Upper lobe of left lung (tissue), 6 donors: ENCODE measurements at regions not wholly inside any gene's neighbourhood (a gene's known extent, or its start where the extent isn't known, plus 50 kb on each side); places are given as distances from the start of the nearest gene placed in this dataset.

Experiments used
- ATAC-seq, 2 donors: fragments of 200-7000 bp; cut with Tn5 transposase; one replicate each; pipeline ENCODE4 v1.9.1; 2022; ENCODE audit warnings: mild to moderate bottlenecking in 2 of 2, moderate library complexity in 2 of 2; ENCODE audit not compliant: low FRiP score in 2 of 2
- DNase-seq, 2 donors: peaks; one replicate each; pipeline ENCODE4 v3.0.0-alpha.2; 2019 to 2020
- H3K27ac ChIP-seq, 4 donors: fragments of 200-600 bp; sonication (generic); one replicate each; pipeline ENCODE4 v1.5.1; 2016 to 2019
- H3K27me3 ChIP-seq, 4 donors: fragments of 200-600 bp; sonication (generic); one replicate each; pipeline ENCODE4 v1.5.1; 2017 to 2019
- H3K36me3 ChIP-seq, 4 donors: fragments of 200-600 bp; sonication (generic); one replicate each; pipeline ENCODE4 v1.5.1; 2016 to 2019
- H3K4me1 ChIP-seq, 4 donors: fragments of 200-600 bp; sonication (generic); one replicate each; pipeline ENCODE4 v1.5.1; 2018 to 2019
- H3K4me3 ChIP-seq, 4 donors: fragments of 200-600 bp; sonication (generic); one replicate each; pipeline ENCODE4 v1.5.1; 2017 to 2019; ENCODE audit warnings: mild to moderate bottlenecking in 2 of 4, moderate library complexity in 1 of 4
- H3K9me3 ChIP-seq, 4 donors: fragments of 200-600 bp; sonication (generic); one replicate each; pipeline ENCODE4 v1.5.1; 2018 to 2019
- EP300 ChIP-seq, 4 donors: sonication (generic); formaldehyde crosslinking; IDR thresholded peaks; one replicate each; pipeline ENCODE4 v1.5.1; 2017; ENCODE audit warnings: antibody characterized with exemption in 4 of 4, control low read depth in 2 of 4
- POLR2A ChIP-seq, 4 donors: fragments of 450-650 bp; IDR thresholded peaks; one replicate each; pipeline ENCODE4 v1.5.1; 2016 to 2017; ENCODE audit warnings: antibody characterized with exemption in 4 of 4, mild to moderate bottlenecking in 2 of 4
- POLR2AphosphoS5 ChIP-seq, 2 donors: sonication (generic); formaldehyde crosslinking; IDR thresholded peaks; one replicate each; pipeline ENCODE4 v1.5.1; 2017; ENCODE audit warnings: antibody characterized with exemption in 2 of 2
- WGBS, 2 donors: methylation state at CpG; one replicate each; pipeline ENCODE4 v1.1.5; 2017 to 2018; 5-methylcytosine and 5-hydroxymethylcytosine counted together
- TF ChIP-seq, protein P1 (sequence below), 6 experiments: fragments of 450-650 bp in 4 of 6; fragments of 200-600 bp in 2 of 6; sonication (generic) in 2 of 6; IDR thresholded peaks; one replicate each; pipeline ENCODE4 v1.5.1; 2016 to 2019; ENCODE audit warnings: antibody characterized with exemption in 6 of 6
- donor health status: DM: no; HTN: no; CAD: no; lungs with moderate emphysema.
- donor health status: DM: no; HTN: yes; CAD: no; lungs with severe emphysema.

DNA sequence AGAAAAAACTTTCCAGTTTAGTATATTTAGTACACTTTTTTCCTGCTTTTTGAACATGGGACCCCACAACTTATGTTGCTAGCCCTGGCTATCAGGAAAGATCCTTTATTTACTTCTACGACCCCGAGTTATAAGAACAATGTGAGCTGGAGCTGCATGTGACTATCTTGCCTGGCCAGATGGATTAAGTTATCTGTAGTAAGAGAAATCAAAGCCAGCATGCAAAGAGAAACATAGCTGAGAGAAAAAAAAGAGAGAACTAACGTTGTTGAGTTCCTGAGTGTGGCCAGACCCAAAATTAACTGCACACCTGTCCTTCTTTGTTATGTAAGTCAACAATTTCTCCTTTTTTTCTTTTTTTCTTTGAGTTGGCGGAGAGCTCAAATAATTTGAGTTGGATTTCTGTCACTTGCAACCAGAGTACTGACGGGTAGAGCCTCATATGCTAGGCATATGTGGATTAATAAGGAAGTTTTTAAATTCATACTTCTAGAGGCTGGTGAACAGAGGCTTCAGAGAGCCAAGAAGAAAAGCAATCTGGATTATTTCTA, 219.5 kb downstream of the HACE1 start:
- no peaks in the 10 kb centered on the region for H3K9me3 ChIP-seq
- TF ChIP-seq, protein P1, sequence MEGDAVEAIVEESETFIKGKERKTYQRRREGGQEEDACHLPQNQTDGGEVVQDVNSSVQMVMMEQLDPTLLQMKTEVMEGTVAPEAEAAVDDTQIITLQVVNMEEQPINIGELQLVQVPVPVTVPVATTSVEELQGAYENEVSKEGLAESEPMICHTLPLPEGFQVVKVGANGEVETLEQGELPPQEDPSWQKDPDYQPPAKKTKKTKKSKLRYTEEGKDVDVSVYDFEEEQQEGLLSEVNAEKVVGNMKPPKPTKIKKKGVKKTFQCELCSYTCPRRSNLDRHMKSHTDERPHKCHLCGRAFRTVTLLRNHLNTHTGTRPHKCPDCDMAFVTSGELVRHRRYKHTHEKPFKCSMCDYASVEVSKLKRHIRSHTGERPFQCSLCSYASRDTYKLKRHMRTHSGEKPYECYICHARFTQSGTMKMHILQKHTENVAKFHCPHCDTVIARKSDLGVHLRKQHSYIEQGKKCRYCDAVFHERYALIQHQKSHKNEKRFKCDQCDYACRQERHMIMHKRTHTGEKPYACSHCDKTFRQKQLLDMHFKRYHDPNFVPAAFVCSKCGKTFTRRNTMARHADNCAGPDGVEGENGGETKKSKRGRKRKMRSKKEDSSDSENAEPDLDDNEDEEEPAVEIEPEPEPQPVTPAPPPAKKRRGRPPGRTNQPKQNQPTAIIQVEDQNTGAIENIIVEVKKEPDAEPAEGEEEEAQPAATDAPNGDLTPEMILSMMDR (IDR thresholded peaks at IDR 0.05), result no peak
- no peak for TF ChIP-seq POLR2A (IDR thresholded peaks at IDR 0.05)
- no peak for TF ChIP-seq POLR2AphosphoS5 (IDR thresholded peaks at IDR 0.05)
- TF ChIP-seq EP300 (IDR thresholded peaks at IDR 0.05), result no peak
- H3K27me3 ChIP-seq, result no peaks in the 10 kb centered on the region
- 34 to 42% methylated on average over 5 of the region's 5 CpGs for WGBS, 2 donors
- ATAC-seq (no peak), DNase-seq (no peak)
- peaks cover 21 to 29% (median 24%) of the 10 kb centered on the region in 4 donors for H3K4me1 ChIP-seq
- no peak overlapping the region for H3K4me3 ChIP-seq
- no peaks in the 10 kb centered on the region for H3K36me3 ChIP-seq
- peak overlapping the region; percentile 61 to 85 (median 72) for H3K27ac ChIP-seq

DNA sequence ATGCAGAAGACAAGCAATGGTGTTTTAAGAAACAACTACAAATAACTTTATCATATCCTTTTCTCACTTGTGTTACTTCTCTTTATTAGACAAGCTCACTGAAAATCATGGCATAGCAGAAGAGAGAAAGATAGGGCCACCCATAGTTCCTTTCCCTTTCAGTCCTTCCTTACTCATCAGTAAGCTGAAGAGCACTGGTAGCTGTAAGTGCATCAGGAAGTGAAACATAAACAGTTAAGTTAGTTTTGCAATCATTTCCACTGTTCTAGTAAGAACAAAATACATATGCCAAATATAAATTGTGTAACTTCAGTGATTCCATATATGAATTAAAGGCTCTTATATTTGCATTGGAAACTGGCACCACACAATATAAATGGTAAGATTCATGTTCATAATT, 220.1 kb downstream of the HACE1 start:
- no peak for DNase-seq
- H3K36me3 ChIP-seq, result no peaks in the 10 kb centered on the region
- no peaks in the 10 kb centered on the region for H3K27me3 ChIP-seq
- no peaks in the 10 kb centered on the region for H3K9me3 ChIP-seq
- peak in 1 of 2 donors; percentile 80 for ATAC-seq
- no peak overlapping the region for H3K4me3 ChIP-seq
- TF ChIP-seq EP300 (IDR thresholded peaks at IDR 0.05), result peak in 1 of 4 donors; percentile 61
- TF ChIP-seq POLR2A (IDR thresholded peaks at IDR 0.05), result no peak
- TF ChIP-seq POLR2AphosphoS5 (IDR thresholded peaks at IDR 0.05), result no peak
- TF ChIP-seq, protein P1 (IDR thresholded peaks at IDR 0.05), result no peak
- peaks cover 21 to 29% (median 24%) of the 10 kb centered on the region in 4 donors for H3K4me1 ChIP-seq
- H3K27ac ChIP-seq, result peak overlapping the region; percentile 61 to 85 (median 72)

DNA sequence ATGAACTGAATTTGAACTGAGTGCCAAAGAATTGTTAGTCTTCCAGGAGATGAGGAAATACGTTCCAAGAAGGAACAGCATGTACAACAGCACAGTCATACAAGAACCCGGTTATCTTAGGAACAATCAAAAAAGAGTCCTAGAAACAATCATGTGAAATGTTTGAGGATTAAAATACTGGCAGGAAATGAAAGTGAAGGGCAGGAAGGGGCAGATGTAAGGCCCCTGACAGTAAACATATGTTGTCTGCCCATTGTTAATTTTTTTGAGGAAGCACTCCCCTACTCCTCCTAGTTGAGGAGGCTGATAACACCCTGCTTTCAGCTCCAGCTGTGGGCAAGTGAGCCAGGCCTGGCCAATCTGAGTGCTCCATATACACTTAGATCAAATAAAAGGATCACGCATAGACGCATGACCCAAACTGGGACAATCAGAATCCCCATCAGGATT, 220.9 kb downstream of the HACE1 start:
- DNase-seq, result peak in 1 of 2 donors; percentile 23
- Histone ChIP-seq H3K4me3 (no peak overlapping the region), H3K27ac (peak overlapping the region; percentile 61 to 85 (median 72)), H3K9me3 (no peaks in the 10 kb centered on the region), H3K4me1 (peaks cover 21 to 29% (median 24%) of the 10 kb centered on the region in 4 donors), H3K27me3 (no peaks in the 10 kb centered on the region), H3K36me3 (no peaks in the 10 kb centered on the region)
- TF ChIP-seq EP300 (IDR thresholded peaks at IDR 0.05), result peak; percentile 74 to 97 (median 88)
- peak; percentile 70 to 75 for TF ChIP-seq POLR2AphosphoS5 (IDR thresholded peaks at IDR 0.05)
- TF ChIP-seq, protein P1 (IDR thresholded peaks at IDR 0.05), result no peak
- TF ChIP-seq POLR2A (IDR thresholded peaks at IDR 0.05), result no peak
- peak; percentile 68 to 70 for ATAC-seq
- WGBS, 2 donors, result 37 to 39% methylated on average over 4 of the region's 4 CpGs

DNA sequence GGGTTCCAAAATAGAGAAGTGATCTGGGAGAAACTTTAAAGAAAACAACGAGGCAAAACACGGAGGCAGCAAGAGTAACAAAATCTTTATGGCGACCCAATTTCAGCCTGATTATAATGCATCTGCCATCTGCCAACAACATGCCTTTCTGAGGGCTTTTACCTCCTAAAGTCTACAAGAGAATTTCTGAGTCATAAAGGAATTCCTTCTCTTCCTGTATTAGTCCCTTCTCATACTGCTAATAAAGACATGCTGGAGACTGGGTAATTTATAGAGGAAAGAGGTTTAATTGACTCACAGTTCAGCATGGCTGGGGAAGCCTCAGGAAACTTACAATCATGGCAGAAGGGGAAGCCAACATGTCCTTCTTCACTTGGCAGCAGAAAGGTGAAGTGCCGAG, 226.6 kb downstream of the HACE1 start:
- Histone ChIP-seq H3K9me3 (no peaks in the 10 kb centered on the region), H3K4me3 (no peak overlapping the region), H3K4me1 (peaks cover 0 to 5% (median 1%) of the 10 kb centered on the region in 4 donors), H3K27ac (no peak overlapping the region), H3K27me3 (no peaks in the 10 kb centered on the region), H3K36me3 (no peaks in the 10 kb centered on the region)
- WGBS, 2 donors, result 92 to 94% methylated on average over 4 of the region's 4 CpGs
- DNase-seq (no peak), ATAC-seq (no peak)
- TF ChIP-seq POLR2AphosphoS5 (IDR thresholded peaks at IDR 0.05) (no peak), EP300 (IDR thresholded peaks at IDR 0.05) (no peak), POLR2A (IDR thresholded peaks at IDR 0.05) (no peak)
- TF ChIP-seq, protein P1 (IDR thresholded peaks at IDR 0.05), result no peak

DNA sequence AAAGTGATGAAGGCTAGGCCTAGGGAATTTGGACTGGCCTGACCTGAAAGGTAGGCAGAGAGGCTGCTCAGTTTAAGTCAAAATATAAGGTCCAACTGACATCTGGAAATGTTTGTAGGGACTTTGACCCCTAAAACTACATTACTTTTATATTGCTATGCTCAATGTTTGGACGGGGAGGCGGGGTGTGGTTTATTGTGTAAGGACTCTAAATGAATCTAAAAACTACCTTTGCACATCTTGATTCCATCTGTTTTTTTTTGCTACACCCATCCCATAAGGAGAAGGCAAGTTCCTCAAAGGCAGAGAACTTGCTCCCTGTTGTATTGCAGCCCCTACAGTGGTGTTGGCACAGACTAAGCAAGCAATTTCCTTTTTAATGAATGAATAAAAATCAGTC, 227.1 kb downstream of the HACE1 start:
- Histone ChIP-seq H3K4me3 (no peak overlapping the region), H3K4me1 (peaks cover 0 to 5% (median 0%) of the 10 kb centered on the region in 4 donors), H3K9me3 (no peaks in the 10 kb centered on the region), H3K27ac (no peak overlapping the region), H3K36me3 (no peaks in the 10 kb centered on the region), H3K27me3 (no peaks in the 10 kb centered on the region)
- WGBS, 2 donors, result 98 to 100% methylated on average over 2 of the region's 2 CpGs
- TF ChIP-seq, protein P1 (IDR thresholded peaks at IDR 0.05), result no peak
- TF ChIP-seq POLR2AphosphoS5 (IDR thresholded peaks at IDR 0.05) (no peak), POLR2A (IDR thresholded peaks at IDR 0.05) (no peak), EP300 (IDR thresholded peaks at IDR 0.05) (no peak)
- DNase-seq (no peak), ATAC-seq (no peak)
